ENCODE measurements at regions not wholly inside any gene's neighbourhood (a gene's known extent, or its start where the extent isn't known, plus 50 kb on each side); places are given as distances from the start of the nearest gene placed in this dataset.
A peak's percentile ranks its signal among the peaks of the same experiment; 100 is the strongest.
"Not testable (repeated sequence)": the region's sequence is repeated elsewhere in the genome, so short reads cannot be mapped to it uniquely, and the experiment has no call there.

DNA sequence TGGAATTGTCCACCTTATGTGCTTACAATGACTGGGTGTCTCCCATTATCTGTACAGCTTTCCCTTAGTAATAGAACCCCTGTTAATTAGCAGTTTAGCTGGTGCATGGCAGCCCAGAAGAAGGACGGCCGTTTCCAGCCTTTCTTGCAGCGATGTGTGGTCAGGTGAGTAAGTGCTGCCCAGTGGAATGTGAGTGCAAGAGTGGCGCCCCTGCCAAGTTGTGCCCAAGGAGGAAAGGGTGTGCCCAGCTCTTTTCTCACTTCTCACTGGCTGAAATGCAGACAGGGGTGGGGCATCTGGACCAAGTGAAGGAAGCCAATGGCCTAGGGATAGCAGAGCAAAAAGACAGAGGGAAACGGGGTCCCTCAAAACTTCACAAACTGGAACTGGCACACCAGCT, 296.8 kb downstream of the PREX1 start:
- DNase-seq (ENCODE audit: low read depth, low spot score): no peak

DNA sequence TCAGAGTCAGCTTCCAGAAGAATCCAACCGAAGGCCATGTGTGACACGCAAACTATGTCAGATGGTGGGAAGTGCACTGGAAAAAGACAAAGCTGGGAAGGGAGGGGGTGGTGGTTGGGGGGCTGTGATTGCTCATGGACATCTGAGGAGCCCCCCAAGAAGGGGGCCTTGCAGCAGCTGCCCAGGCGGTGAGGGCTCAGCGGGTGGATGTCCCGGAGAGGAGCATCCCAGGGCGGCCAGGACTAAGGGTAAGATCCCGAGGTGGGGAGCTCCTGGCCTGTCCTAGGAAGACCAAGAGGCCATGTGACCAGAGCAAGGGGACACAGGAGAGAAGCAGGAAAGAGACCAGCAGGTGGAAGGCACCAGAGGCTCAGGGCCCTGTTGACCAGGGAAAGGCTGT, 299.5 kb downstream of the PREX1 start:
- no peak for DNase-seq (ENCODE audit: low read depth, low spot score)

DNA sequence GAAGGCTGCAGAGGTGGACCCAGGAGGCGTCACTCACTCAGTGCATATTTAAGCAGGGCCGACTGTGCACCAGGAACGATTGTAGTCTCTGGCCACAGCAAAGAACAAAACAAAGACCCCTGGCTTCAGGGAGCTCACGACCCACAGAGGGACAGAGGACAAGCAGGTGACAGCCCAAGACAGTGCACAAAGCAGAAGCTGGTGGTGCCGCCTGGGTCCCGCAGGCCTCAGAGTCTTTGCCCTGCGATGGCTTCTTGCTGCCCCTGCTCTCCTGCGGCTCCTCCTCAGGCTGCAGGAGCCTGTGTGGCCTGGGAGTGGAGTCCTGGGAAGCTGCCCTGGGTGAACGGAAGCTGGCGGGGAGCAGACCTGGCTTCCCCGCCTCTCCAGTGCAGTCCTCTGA, 300.0 kb downstream of the PREX1 start:
- no peak for DNase-seq (ENCODE audit: low read depth, low spot score)

GRCh38 chr20:48526936-48527335, 300.9 kb downstream of the PREX1 start:
- DNase-seq (ENCODE audit: low read depth, low spot score): no peak

GRCh38 chr20:48525400-48525799, 302.4 kb downstream of the PREX1 start:
- no peak for DNase-seq (ENCODE audit: low read depth, low spot score)

GRCh38 chr20:48524582-48524981, 303.2 kb downstream of the PREX1 start:
- DNase-seq (ENCODE audit: low read depth, low spot score): no peak

- DNase-seq (ENCODE audit: low read depth, low spot score): no peak
These were observed 304.4 kb downstream of the PREX1 start for GRCh38 chr20:48523191-48523995.

- no peak for DNase-seq (ENCODE audit: low read depth, low spot score)
These were observed 306.7 kb downstream of the PREX1 start for GRCh38 chr20:48521121-48521520.

- peak; percentile 7 for DNase-seq (ENCODE audit: low read depth, low spot score)
These were observed 311.6 kb downstream of the PREX1 start for GRCh38 chr20:48516196-48516595.

GRCh38 chr20:48514577-48514976, 313.2 kb downstream of the PREX1 start:
- not testable (repeated sequence) for DNase-seq (ENCODE audit: low read depth, low spot score)

- DNase-seq (ENCODE audit: low read depth, low spot score): not testable (repeated sequence)
These were observed 315.3 kb downstream of the PREX1 start for GRCh38 chr20:48512539-48512938.

GRCh38 chr20:48505066-48505465, 322.7 kb downstream of the PREX1 start:
- DNase-seq (ENCODE audit: low read depth, low spot score): not testable (repeated sequence)

- DNase-seq (ENCODE audit: low read depth, low spot score): no peak
These were observed 324.5 kb downstream of the PREX1 start for GRCh38 chr20:48503166-48503815.

GRCh38 chr20:48502758-48503157, 325.0 kb downstream of the PREX1 start:
- no peak for DNase-seq (ENCODE audit: low read depth, low spot score)

DNA sequence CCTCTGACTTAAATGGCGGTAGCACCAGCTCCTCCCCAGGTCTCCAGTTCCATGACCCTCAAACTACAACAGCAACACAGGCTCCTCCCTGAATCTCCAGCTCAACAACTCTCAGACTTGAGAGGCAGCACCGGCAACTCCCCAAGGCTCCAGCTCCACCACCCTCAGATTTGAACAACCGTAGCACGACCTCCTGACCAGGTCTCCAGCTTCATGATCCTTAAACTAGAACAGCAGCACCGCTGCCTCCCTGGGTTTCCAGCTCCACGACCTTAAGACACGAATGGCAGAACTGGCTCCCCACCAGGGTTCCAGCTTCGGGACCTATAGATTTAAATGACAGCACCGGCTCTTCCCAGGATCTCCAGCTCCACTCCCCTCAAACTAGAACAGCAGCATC, 325.8 kb downstream of the PREX1 start:
- DNase-seq (ENCODE audit: low read depth, low spot score): no peak

DNA sequence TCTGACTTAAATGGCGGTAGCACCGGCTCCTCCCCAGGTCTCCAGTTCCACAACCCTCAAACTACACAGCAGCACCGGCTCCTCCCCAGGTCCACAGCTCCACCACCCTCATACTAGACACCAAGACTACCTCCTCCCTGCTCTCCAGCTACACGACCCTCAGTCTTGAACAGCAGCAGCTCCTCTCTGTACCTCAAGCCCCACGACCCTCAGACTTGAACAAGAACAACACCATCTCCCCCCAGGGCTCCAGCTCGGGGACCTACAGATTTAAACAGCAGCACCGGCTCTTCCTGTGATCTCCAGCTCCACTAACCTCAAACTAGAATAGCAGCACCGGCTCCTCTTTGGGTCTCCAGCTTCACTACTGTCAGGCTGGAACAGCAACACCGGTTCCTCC, 326.9 kb downstream of the PREX1 start:
- not testable (repeated sequence) for DNase-seq (ENCODE audit: low read depth, low spot score)

- DNase-seq (ENCODE audit: low read depth, low spot score): not testable (repeated sequence)
These were observed 328.9 kb downstream of the PREX1 start for GRCh38 chr20:48498939-48499338.

GRCh38 chr20:48498125-48498524, 329.7 kb downstream of the PREX1 start:
- not testable (repeated sequence) for DNase-seq (ENCODE audit: low read depth, low spot score)

GRCh38 chr20:48493966-48494365, 333.8 kb downstream of the PREX1 start:
- no peak for DNase-seq (ENCODE audit: low read depth, low spot score)

- DNase-seq (ENCODE audit: low read depth, low spot score): not testable (repeated sequence)
These were observed 334.5 kb downstream of the PREX1 start for GRCh38 chr20:48493331-48493730.

- DNase-seq (ENCODE audit: low read depth, low spot score): no peak
These were observed 335.1 kb downstream of the PREX1 start for GRCh38 chr20:48492715-48493070.

DNA sequence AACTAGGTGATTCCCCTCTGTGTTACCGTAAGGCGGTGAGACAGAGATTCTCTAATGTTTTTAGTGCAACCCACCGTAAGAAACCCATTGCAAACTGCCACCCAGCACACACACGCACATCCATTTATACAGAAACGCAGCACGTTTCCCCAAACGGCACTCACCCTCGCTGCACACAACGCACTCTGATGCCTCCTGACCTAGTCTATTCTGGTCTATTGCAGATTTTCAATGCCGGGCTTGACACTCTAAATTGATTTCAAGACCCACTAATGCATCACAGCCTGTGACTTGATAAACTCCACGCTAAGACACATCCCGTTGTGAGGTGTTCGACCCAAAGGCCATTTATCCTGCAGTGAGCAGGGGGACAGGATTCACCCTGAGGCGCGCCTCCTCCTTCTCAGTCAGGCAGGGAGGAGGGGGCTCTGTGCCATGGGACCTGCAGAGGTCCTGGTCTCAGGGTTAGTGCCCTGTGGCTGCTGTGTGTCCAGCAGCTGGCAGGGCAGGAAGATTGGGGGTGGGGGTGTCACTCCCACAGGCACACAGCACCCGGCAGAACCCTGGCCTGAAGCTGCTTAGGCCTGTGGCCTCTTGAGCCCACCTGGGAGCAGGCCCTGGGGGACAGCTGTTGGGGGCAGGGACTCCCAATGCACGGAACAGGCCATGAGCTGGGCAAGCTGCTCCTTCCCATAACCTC, 335.6 kb downstream of the PREX1 start:
- no peak for DNase-seq (ENCODE audit: low read depth, low spot score)
